H1 (cell line): ENCODE measurements at regions not wholly inside any gene's neighbourhood (a gene's known extent, or its start where the extent isn't known, plus 50 kb on each side); places are given as distances from the start of the nearest gene placed in this dataset.

Source experiments
- BACH1 ChIP-seq: IDR thresholded peaks from 2 replicates; pipeline ENCODE4 v1.6.1; 2012; ENCODE audit warnings: low read length, improper control_type of control experiment
- CHD1 ChIP-seq: IDR thresholded peaks from 2 replicates; pipeline ENCODE4 v1.6.1; 2012; ENCODE audit warnings: low read depth, low read length, improper control_type of control experiment
- CTCF ChIP-seq, 3 experiments: IDR thresholded peaks; 1 replicate in 2 of 3; 2 replicates in 1 of 3; pipeline versions ENCODE4 v1.5.1 to v1.6.1; 2011; ENCODE audit warnings: low read length in 3 of 3, mild to moderate bottlenecking in 3 of 3, inconsistent platforms in 2 of 3, low read depth in 1 of 3, moderate library complexity in 1 of 3; ENCODE audit not compliant: insufficient read depth in 1 of 3; ENCODE audit errors: control extremely low read depth in 1 of 3
- HDAC6 ChIP-seq: IDR thresholded peaks from one replicate; pipeline ENCODE4 v1.7.1; 2012; ENCODE audit warnings: low read depth, mild to moderate bottlenecking, inconsistent platforms, low read length, moderate library complexity
- POLR2A ChIP-seq, 2 experiments: IDR thresholded peaks; 1 replicate in 1 of 2; 2 replicates in 1 of 2; pipeline ENCODE4 v1.6.1; 2011; ENCODE audit warnings: low read depth in 2 of 2, low read length in 2 of 2, mild to moderate bottlenecking in 2 of 2; ENCODE audit errors: control extremely low read depth in 1 of 2
- POLR2AphosphoS5 ChIP-seq: IDR thresholded peaks from 2 replicates; pipeline ENCODE4 v1.6.1; 2011; ENCODE audit warnings: low read depth, low read length
- TAF1 ChIP-seq: IDR thresholded peaks from 2 replicates; pipeline ENCODE4 v1.6.1; 2011; ENCODE audit warnings: mild to moderate bottlenecking, low read depth, low read length
- ZNF274 ChIP-seq: IDR thresholded peaks from 2 replicates; pipeline ENCODE4 v1.7.0; 2012; ENCODE audit warnings: low read length, borderline replicate concordance; ENCODE audit errors: extremely low read depth

- TF ChIP-seq POLR2AphosphoS5 (no peak), HDAC6 (no peak), CTCF (IDR thresholded peaks at IDR 0.05; ENCODE audit: control extremely low read depth in 1 of 3, insufficient read depth in 1 of 3, low read depth in 1 of 3, low read length in 3 of 3) (no peak), CHD1 (no peak), BACH1 (no peak), TAF1 (no peak), ZNF274 (no peak), POLR2A (IDR thresholded peaks at IDR 0.05; ENCODE audit: control extremely low read depth in 1 of 2, low read depth in 2 of 2, low read length in 2 of 2) (no peak)
Measured at GRCh38 chr1:208526613-208527125, 282.5 kb upstream of the PLXNA2 start.
